ENCODE measurements at regions not wholly inside any gene's neighbourhood (a gene's known extent, or its start where the extent isn't known, plus 50 kb on each side); places are given as distances from the start of the nearest gene placed in this dataset.

- Mint-ChIP-seq H3K4me1 (ENCODE audit: unreplicated experiment) (no peaks in the 10 kb centered on the region), H3K4me3 (no peak overlapping the region), H3K36me3 (no peaks in the 10 kb centered on the region), H3K9me3 (peaks cover 3% of the 10 kb centered on the region), H3K27ac (no peak overlapping the region), H3K27me3 (no peaks in the 10 kb centered on the region)
- no peak for DNase-seq (ENCODE audit: extremely low spot score, unreplicated experiment)
- no peak for TF ChIP-seq CTCF (conservative IDR thresholded peaks at IDR 0.05)
Measured at GRCh38 chrX:42505016-42505415, 272.9 kb downstream of the PPP1R2C start.

- no peak overlapping the region for H3K27ac Mint-ChIP-seq
- no peak overlapping the region for H3K4me3 Mint-ChIP-seq
- DNase-seq (ENCODE audit: extremely low spot score, unreplicated experiment): no peak
- H3K36me3 Mint-ChIP-seq: no peaks in the 10 kb centered on the region
- H3K27me3 Mint-ChIP-seq: no peaks in the 10 kb centered on the region
- no peaks in the 10 kb centered on the region for H3K4me1 Mint-ChIP-seq (ENCODE audit: unreplicated experiment)
- H3K9me3 Mint-ChIP-seq: no peaks in the 10 kb centered on the region
- no peak for TF ChIP-seq CTCF (conservative IDR thresholded peaks at IDR 0.05)
Measured at GRCh38 chrX:42499620-42500019, 278.3 kb downstream of the PPP1R2C start.

- no peaks in the 10 kb centered on the region for H3K9me3 Mint-ChIP-seq
- no peak for DNase-seq (ENCODE audit: extremely low spot score, unreplicated experiment)
- no peaks in the 10 kb centered on the region for H3K36me3 Mint-ChIP-seq
- H3K27ac Mint-ChIP-seq: no peak overlapping the region
- no peaks in the 10 kb centered on the region for H3K4me1 Mint-ChIP-seq (ENCODE audit: unreplicated experiment)
- TF ChIP-seq CTCF (conservative IDR thresholded peaks at IDR 0.05): no peak
- no peak overlapping the region for H3K4me3 Mint-ChIP-seq
- H3K27me3 Mint-ChIP-seq: no peaks in the 10 kb centered on the region
Measured at GRCh38 chrX:42497356-42497755, 280.6 kb downstream of the PPP1R2C start.

GRCh38 chrX:42496239-42496638 is 281.7 kb downstream of the PPP1R2C start:
- TF ChIP-seq CTCF (conservative IDR thresholded peaks at IDR 0.05): no peak
- no peak for DNase-seq (ENCODE audit: extremely low spot score, unreplicated experiment)
- H3K9me3 Mint-ChIP-seq: no peaks in the 10 kb centered on the region
- no peaks in the 10 kb centered on the region for H3K27me3 Mint-ChIP-seq
- H3K4me3 Mint-ChIP-seq: no peak overlapping the region
- no peaks in the 10 kb centered on the region for H3K4me1 Mint-ChIP-seq (ENCODE audit: unreplicated experiment)
- H3K27ac Mint-ChIP-seq: no peak overlapping the region
- H3K36me3 Mint-ChIP-seq: no peaks in the 10 kb centered on the region

GRCh38 chrX:42495139-42495538 is 282.8 kb downstream of the PPP1R2C start:
- Mint-ChIP-seq H3K27me3 (no peaks in the 10 kb centered on the region), H3K4me3 (no peak overlapping the region), H3K4me1 (ENCODE audit: unreplicated experiment) (no peaks in the 10 kb centered on the region), H3K27ac (no peak overlapping the region), H3K9me3 (no peaks in the 10 kb centered on the region), H3K36me3 (no peaks in the 10 kb centered on the region)
- no peak for DNase-seq (ENCODE audit: extremely low spot score, unreplicated experiment)
- TF ChIP-seq CTCF (conservative IDR thresholded peaks at IDR 0.05): no peak
